ENCODE measurements at regions not wholly inside any gene's neighbourhood (a gene's known extent, or its start where the extent isn't known, plus 50 kb on each side); places are given as distances from the start of the nearest gene placed in this dataset.

DNA sequence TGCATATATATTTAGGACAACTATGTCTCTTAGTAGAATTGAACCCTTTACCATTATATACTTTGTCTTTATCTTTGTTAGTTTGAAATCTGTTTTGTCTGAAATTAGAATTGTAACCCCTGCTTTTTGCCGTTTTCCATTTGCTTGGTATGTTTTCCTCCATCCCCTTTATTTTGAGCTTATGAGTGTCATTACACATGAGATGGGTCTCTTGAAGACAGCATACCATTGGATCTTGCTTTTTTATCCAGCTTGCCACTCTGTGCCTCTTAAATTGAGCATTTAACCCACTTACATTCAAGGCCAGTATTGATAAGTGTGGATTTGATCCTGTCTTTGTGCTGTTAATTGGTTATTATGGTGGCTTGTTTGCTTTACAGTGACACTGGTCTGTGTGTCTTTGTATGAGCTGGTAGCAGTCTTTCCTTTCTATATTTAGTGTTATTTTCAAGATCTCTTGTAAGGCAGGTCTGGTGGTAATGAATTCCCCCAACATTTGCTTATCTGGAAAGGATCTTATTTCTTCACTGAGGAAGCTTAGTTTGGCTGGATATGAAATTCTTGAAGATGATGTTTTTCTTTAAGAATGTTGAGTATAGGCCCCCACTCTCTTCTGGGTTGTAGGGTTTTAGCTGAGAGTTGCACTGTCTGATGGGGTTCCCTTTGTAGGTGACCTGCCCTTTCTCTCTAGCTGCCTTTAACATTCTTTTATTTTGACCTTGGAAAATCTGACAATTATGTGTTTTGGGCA lies 149.5 kb downstream of the AHR start:
- intact Hi-C loops (cut with DNase I): no loop called here
- peaks cover 0 to 14% (median 0%) of the 10 kb centered on the region in 4 donors for H3K4me1 ChIP-seq
- no peak overlapping the region for H3K27ac ChIP-seq
- H3K27me3 ChIP-seq: no peaks in the 10 kb centered on the region
- no peak for DNase-seq
- H3K4me3 ChIP-seq: no peak overlapping the region
- no peak for TF ChIP-seq POLR2A (IDR thresholded peaks at IDR 0.05)
- TF ChIP-seq, protein P1, sequence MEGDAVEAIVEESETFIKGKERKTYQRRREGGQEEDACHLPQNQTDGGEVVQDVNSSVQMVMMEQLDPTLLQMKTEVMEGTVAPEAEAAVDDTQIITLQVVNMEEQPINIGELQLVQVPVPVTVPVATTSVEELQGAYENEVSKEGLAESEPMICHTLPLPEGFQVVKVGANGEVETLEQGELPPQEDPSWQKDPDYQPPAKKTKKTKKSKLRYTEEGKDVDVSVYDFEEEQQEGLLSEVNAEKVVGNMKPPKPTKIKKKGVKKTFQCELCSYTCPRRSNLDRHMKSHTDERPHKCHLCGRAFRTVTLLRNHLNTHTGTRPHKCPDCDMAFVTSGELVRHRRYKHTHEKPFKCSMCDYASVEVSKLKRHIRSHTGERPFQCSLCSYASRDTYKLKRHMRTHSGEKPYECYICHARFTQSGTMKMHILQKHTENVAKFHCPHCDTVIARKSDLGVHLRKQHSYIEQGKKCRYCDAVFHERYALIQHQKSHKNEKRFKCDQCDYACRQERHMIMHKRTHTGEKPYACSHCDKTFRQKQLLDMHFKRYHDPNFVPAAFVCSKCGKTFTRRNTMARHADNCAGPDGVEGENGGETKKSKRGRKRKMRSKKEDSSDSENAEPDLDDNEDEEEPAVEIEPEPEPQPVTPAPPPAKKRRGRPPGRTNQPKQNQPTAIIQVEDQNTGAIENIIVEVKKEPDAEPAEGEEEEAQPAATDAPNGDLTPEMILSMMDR (IDR thresholded peaks at IDR 0.05): no peak
- H3K9me3 ChIP-seq: no peaks in the 10 kb centered on the region
- no peaks in the 10 kb centered on the region for H3K36me3 ChIP-seq
- no peak for ATAC-seq
- WGBS (ENCODE audit: insufficient coverage, low coverage, low lambda C conversion rate, missing lambda C conversion rate): 88% methylated on average over 1 of the region's 1 CpG

DNA sequence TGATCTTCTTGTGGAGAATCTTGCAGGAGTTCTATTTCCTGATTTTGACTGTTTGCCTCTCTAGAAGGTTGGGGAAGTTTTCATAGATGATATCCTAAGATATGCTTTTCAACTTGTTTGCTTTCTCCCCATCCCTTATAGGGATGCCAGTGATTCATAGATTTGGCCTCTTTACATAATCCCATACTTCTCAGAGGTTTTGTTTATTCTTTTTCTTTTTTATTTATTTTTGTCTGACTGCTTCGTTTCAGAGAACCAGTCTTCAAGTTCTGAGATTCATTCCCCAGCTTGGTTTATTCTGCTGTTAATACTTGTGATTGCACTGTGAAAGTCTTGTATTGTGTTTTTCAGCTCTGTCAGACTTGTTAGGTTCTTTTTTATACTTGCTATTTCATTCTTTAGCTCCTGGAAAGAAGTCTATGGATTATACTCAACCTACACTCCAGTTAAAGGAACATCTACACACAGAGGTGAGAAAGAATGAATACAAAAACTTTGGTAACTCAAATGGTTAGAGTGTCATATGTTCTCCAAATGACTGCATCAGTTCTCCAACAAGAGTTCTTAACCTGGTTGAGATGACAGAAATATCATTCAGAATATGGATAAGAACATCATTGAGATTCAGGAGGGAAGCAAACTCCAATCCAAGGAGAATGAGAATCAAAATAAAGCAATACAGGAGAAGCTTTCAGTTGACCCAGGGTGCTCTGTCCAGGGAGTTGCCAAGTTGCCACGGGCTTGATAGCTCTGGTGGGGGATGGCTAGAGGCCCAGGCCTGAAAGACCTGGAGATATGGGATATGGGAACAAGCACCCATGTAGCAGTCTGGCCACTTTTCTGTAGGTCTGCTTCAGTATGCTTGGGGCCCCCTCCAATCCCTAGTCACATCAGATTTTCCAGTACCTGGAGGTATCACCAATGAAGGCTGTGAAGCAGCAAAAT lies 150.3 kb downstream of the AHR start:
- H3K9me3 ChIP-seq: no peaks in the 10 kb centered on the region
- TF ChIP-seq, protein P1 (IDR thresholded peaks at IDR 0.05): no peak
- no peak for TF ChIP-seq POLR2A (IDR thresholded peaks at IDR 0.05)
- ATAC-seq: no peak
- H3K36me3 ChIP-seq: no peaks in the 10 kb centered on the region
- no peak overlapping the region for H3K27ac ChIP-seq
- no peaks in the 10 kb centered on the region for H3K27me3 ChIP-seq
- peaks cover 0 to 14% (median 0%) of the 10 kb centered on the region in 4 donors for H3K4me1 ChIP-seq
- 59% methylated on average over 2 of the region's 2 CpGs for WGBS (ENCODE audit: insufficient coverage, low coverage, low lambda C conversion rate, missing lambda C conversion rate)
- no peak overlapping the region for H3K4me3 ChIP-seq
- DNase-seq: no peak
- intact Hi-C loops (cut with DNase I): no loop called here

DNA sequence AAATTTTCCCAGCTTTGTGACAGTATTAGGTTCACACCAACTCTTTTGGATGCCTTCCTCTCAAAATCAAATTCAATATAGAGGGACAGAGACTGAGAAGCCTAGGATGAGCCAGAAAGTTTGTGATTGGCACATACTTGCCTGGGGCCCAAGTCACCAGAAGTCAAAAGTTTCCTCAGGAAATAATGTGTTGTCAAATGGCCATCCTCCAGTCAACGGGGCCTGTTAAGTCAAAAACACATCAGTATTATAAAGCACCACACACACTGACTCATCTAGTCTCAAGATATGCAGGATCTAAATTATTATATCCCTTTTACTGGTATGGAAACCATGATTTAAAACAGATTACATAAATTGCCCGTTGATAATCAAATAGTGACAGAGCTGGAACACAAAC lies 158.1 kb downstream of the AHR start:
- DNase-seq: no peak
- no peak for ATAC-seq
- no peak overlapping the region for H3K4me3 ChIP-seq
- TF ChIP-seq, protein P1 (IDR thresholded peaks at IDR 0.05): no peak
- no peak for TF ChIP-seq POLR2A (IDR thresholded peaks at IDR 0.05)
- H3K27me3 ChIP-seq: no peaks in the 10 kb centered on the region
- peaks cover 0 to 7% (median 0%) of the 10 kb centered on the region in 4 donors for H3K4me1 ChIP-seq
- H3K27ac ChIP-seq: no peak overlapping the region
- intact Hi-C loops (cut with DNase I): no loop called here
- WGBS (ENCODE audit: insufficient coverage, low coverage, low lambda C conversion rate, missing lambda C conversion rate): 62% methylated on average over 2 of the region's 2 CpGs
- no peaks in the 10 kb centered on the region for H3K36me3 ChIP-seq
- no peaks in the 10 kb centered on the region for H3K9me3 ChIP-seq

DNA sequence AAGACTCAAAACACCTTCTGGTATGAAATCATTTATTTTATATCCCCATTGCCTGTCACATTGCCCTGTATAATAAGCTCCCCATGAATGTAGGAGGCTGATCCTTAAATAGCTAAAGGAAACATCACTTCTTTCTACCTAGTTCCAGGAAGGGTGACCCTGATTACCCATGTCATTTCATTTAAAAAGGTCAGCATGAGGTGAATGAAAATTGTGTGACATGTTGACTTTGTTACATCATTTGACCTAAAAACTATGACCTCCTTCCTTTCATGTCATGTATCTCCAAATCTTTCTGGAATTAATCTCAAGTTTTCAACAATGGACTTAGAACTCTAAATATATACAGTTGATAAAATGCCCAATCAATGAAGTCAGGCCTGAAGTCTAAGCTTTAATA lies 161.5 kb downstream of the AHR start:
- Histone ChIP-seq H3K4me1 (peaks cover 0 to 7% (median 0%) of the 10 kb centered on the region in 4 donors), H3K36me3 (no peaks in the 10 kb centered on the region), H3K9me3 (no peaks in the 10 kb centered on the region), H3K4me3 (no peak overlapping the region), H3K27ac (no peak overlapping the region), H3K27me3 (no peaks in the 10 kb centered on the region)
- DNase-seq (no peak), ATAC-seq (peak in 3 of 4 donors; percentile 58 to 76 (median 74))
- intact Hi-C loops (cut with DNase I): no loop called here
- no peak for TF ChIP-seq POLR2A (IDR thresholded peaks at IDR 0.05)
- TF ChIP-seq, protein P1 (IDR thresholded peaks at IDR 0.05): no peak

Measured in right lobe of liver (tissue), 6 donors.